Smooth muscle cell (in vitro differentiated cells): ENCODE measurements at regions not wholly inside any gene's neighbourhood (a gene's known extent, or its start where the extent isn't known, plus 50 kb on each side); places are given as distances from the start of the nearest gene placed in this dataset.
A peak's percentile ranks its signal among the peaks of the same experiment; 100 is the strongest.

Experiments used
- DNase-seq: peaks from one replicate; lab custom pipeline; 2025; ENCODE audit not compliant: unreplicated experiment; lab: John Stamatoyannopoulos, UW
- H2AFZ ChIP-seq: fragments of 200-600 bp; sonication (generic); 2 replicates; pipeline ENCODE4 v1.6.0; 2016; ENCODE audit warnings: antibody characterized with exemption, low read depth, mild to moderate bottlenecking
- H3F3A ChIP-seq: fragments of 200-600 bp; sonication (generic); 2 replicates; pipeline ENCODE4 v1.6.0; 2017; ENCODE audit warnings: antibody characterized with exemption, low read depth
- H3K27ac ChIP-seq: fragments of 200-600 bp; sonication (generic); 2 replicates; pipeline ENCODE4 v1.5.1; 2016; ENCODE audit warnings: low read depth, mild to moderate bottlenecking
- H3K27me3 ChIP-seq: fragments of 200-600 bp; sonication (generic); 2 replicates; pipeline ENCODE4 v1.6.1; 2016; ENCODE audit warnings: low read depth, mild to moderate bottlenecking
- H3K36me3 ChIP-seq: fragments of 200-600 bp; sonication (generic); 2 replicates; pipeline ENCODE4 v1.5.1; 2016; ENCODE audit warnings: low read depth
- H3K4me1 ChIP-seq: fragments of 200-600 bp; sonication (generic); 2 replicates; pipeline ENCODE4 v1.5.1; 2016; ENCODE audit warnings: low read depth
- H3K4me2 ChIP-seq: fragments of 200-600 bp; sonication (generic); 2 replicates; pipeline ENCODE4 v1.6.0; 2016; ENCODE audit warnings: mild to moderate bottlenecking
- H3K4me3 ChIP-seq: fragments of 200-600 bp; sonication (generic); 2 replicates; pipeline ENCODE4 v1.5.1; 2016; ENCODE audit warnings: mild to moderate bottlenecking
- H3K79me2 ChIP-seq: fragments of 200-600 bp; sonication (generic); 2 replicates; pipeline ENCODE4 v1.6.0; 2016; ENCODE audit warnings: low read depth, mild to moderate bottlenecking
- H3K9ac ChIP-seq: fragments of 200-600 bp; sonication (generic); 2 replicates; pipeline ENCODE4 v1.6.0; 2016; ENCODE audit warnings: low read depth
- H3K9me3 ChIP-seq: fragments of 200-600 bp; sonication (generic); replicated peaks from 2 replicates; pipeline ENCODE4 v1.5.1; 2016; ENCODE audit warnings: low read depth
- H4K20me1 ChIP-seq: fragments of 200-600 bp; sonication (generic); 2 replicates; pipeline ENCODE4 v1.6.0; 2016; ENCODE audit warnings: low read depth
- CTCF ChIP-seq: fragments of 200-600 bp; sonication (generic); IDR thresholded peaks from 2 replicates; pipeline ENCODE4 v1.5.1; 2017; ENCODE audit warnings: borderline replicate concordance, mild to moderate bottlenecking, antibody characterized with exemption; ENCODE audit not compliant: insufficient read depth, poor library complexity, severe bottlenecking
- WGBS: methylation state at CpG from one replicate; pipeline ENCODE4 v1.1.7; 2016; ENCODE audit warnings: low lambda C conversion rate; 5-methylcytosine and 5-hydroxymethylcytosine counted together

- WGBS: 83% methylated on average over 24 of the region's 24 CpGs
- no peaks in the 10 kb centered on the region for H4K20me1 ChIP-seq
- H3K79me2 ChIP-seq: no peaks in the 10 kb centered on the region
- H3K36me3 ChIP-seq: no peaks in the 10 kb centered on the region
- H3K9ac ChIP-seq: no peak overlapping the region
- H3K4me1 ChIP-seq: no peaks in the 10 kb centered on the region
- H3F3A ChIP-seq: no peaks in the 10 kb centered on the region
- no peak overlapping the region for H2AFZ ChIP-seq
- H3K27ac ChIP-seq: no peak overlapping the region
- H3K4me2 ChIP-seq: no peak overlapping the region
- no peak for TF ChIP-seq CTCF
- no peak for DNase-seq
- no peaks in the 10 kb centered on the region for H3K9me3 ChIP-seq
- no peak overlapping the region for H3K4me3 ChIP-seq
- H3K27me3 ChIP-seq: no peaks in the 10 kb centered on the region
Measured at GRCh38 chr14:94936901-94937685, 167.2 kb upstream of the GSC start.

GRCh38 chr14:94936401-94936892, 166.5 kb upstream of the GSC start:
- no peak overlapping the region for H2AFZ ChIP-seq
- WGBS: 87% methylated on average over 26 of the region's 26 CpGs
- no peak overlapping the region for H3K9ac ChIP-seq
- no peaks in the 10 kb centered on the region for H4K20me1 ChIP-seq
- no peaks in the 10 kb centered on the region for H3K9me3 ChIP-seq
- DNase-seq: peak; percentile 10
- H3K36me3 ChIP-seq: no peaks in the 10 kb centered on the region
- TF ChIP-seq CTCF: no peak
- H3K27ac ChIP-seq: no peak overlapping the region
- H3F3A ChIP-seq: no peaks in the 10 kb centered on the region
- no peak overlapping the region for H3K4me3 ChIP-seq
- H3K27me3 ChIP-seq: no peaks in the 10 kb centered on the region
- H3K79me2 ChIP-seq: no peaks in the 10 kb centered on the region
- H3K4me2 ChIP-seq: no peak overlapping the region
- H3K4me1 ChIP-seq: no peaks in the 10 kb centered on the region

GRCh38 chr14:94935706-94936300, 165.9 kb upstream of the GSC start:
- TF ChIP-seq CTCF: no peak
- Histone ChIP-seq H2AFZ (no peak overlapping the region), H3K9me3 (no peaks in the 10 kb centered on the region), H3K4me2 (no peak overlapping the region), H3K27me3 (no peaks in the 10 kb centered on the region), H3K36me3 (no peaks in the 10 kb centered on the region), H4K20me1 (no peaks in the 10 kb centered on the region), H3K4me1 (no peaks in the 10 kb centered on the region), H3K4me3 (no peak overlapping the region), H3K79me2 (no peaks in the 10 kb centered on the region), H3F3A (no peaks in the 10 kb centered on the region), H3K27ac (no peak overlapping the region), H3K9ac (no peak overlapping the region)
- 82% methylated on average over 13 of the region's 13 CpGs for WGBS
- no peak for DNase-seq
